Keratinocyte (primary cell): ENCODE measurements at regions not wholly inside any gene's neighbourhood (a gene's known extent, or its start where the extent isn't known, plus 50 kb on each side); places are given as distances from the start of the nearest gene placed in this dataset.
A peak's percentile ranks its signal among the peaks of the same experiment; 100 is the strongest.

Experiments used
- DNase-seq: peaks from one replicate; pipeline ENCODE4 v3.0.0-alpha.2; 2011; ENCODE audit warnings: low read depth, missing footprints, low spot score
- FAIRE-seq: peaks from 2 replicates; lab custom pipeline; 2011; peaks lifted over from hg19 to GRCh38; lab: Jason Lieb, UNC
- H2AFZ ChIP-seq: 2 replicates; pipeline ENCODE4 v1.6.0; 2012; ENCODE audit warnings: low read length, control low read depth, inconsistent platforms; ENCODE audit not compliant: control insufficient read depth
- H3K27ac ChIP-seq: 2 replicates; pipeline ENCODE4 v1.5.1; 2011; ENCODE audit warnings: low read length; ENCODE audit not compliant: control insufficient read depth, insufficient read depth
- H3K27me3 ChIP-seq: 3 replicates; pipeline ENCODE4 v1.6.0; 2011; ENCODE audit warnings: low read length; ENCODE audit not compliant: control insufficient read depth, insufficient read depth; ENCODE audit errors: extremely low read depth
- H3K36me3 ChIP-seq, 2 experiments: 2 replicates in 1 of 2; 3 replicates in 1 of 2; pipeline ENCODE4 v1.5.1; 2011; ENCODE audit warnings: low read length in 2 of 2, mild to moderate bottlenecking in 1 of 2; ENCODE audit not compliant: control insufficient read depth in 2 of 2, insufficient read depth in 2 of 2; ENCODE audit errors: extremely low read depth in 1 of 2
- H3K4me1 ChIP-seq: 3 replicates; pipeline ENCODE4 v1.5.1; 2011; ENCODE audit warnings: low read length; ENCODE audit not compliant: control insufficient read depth, insufficient read depth; ENCODE audit errors: extremely low read depth
- H3K4me2 ChIP-seq: 3 replicates; pipeline ENCODE4 v1.6.0; 2011; ENCODE audit warnings: low read depth, low read length; ENCODE audit not compliant: control insufficient read depth, insufficient read depth; ENCODE audit errors: extremely low read depth
- H3K4me3 ChIP-seq, 3 experiments: fragments of 200-600 bp in 1 of 3; sonication (generic) in 1 of 3; 2 replicates in 2 of 3; 3 replicates in 1 of 3; pipeline ENCODE4 v1.5.1; 2011 to 2016; ENCODE audit warnings: low read length in 3 of 3, mild to moderate bottlenecking in 3 of 3, control low read depth in 2 of 3, inconsistent platforms in 1 of 3, low read depth in 1 of 3, mixed read lengths in 1 of 3, mixed run types in 1 of 3, moderate library complexity in 1 of 3; ENCODE audit not compliant: control insufficient read depth in 2 of 3, insufficient read depth in 2 of 3; ENCODE audit errors: extremely low read depth in 1 of 3
- H3K79me2 ChIP-seq: 2 replicates; pipeline ENCODE4 v1.6.0; 2012; ENCODE audit warnings: low read length; ENCODE audit not compliant: control insufficient read depth, insufficient read depth
- H3K9ac ChIP-seq: 3 replicates; pipeline ENCODE4 v1.6.0; 2011; ENCODE audit warnings: low read length; ENCODE audit not compliant: control insufficient read depth, insufficient read depth; ENCODE audit errors: extremely low read depth
- H3K9me1 ChIP-seq: 3 replicates; pipeline ENCODE4 v1.6.0; 2011; ENCODE audit warnings: low read length; ENCODE audit not compliant: control insufficient read depth, insufficient read depth; ENCODE audit errors: extremely low read depth
- H3K9me3 ChIP-seq: 2 replicates; pipeline ENCODE4 v1.5.1; 2012; ENCODE audit warnings: low read depth, low read length; ENCODE audit not compliant: control insufficient read depth
- H4K20me1 ChIP-seq: 3 replicates; pipeline ENCODE4 v1.6.0; 2011; ENCODE audit warnings: low read length; ENCODE audit not compliant: control insufficient read depth, insufficient read depth; ENCODE audit errors: extremely low read depth
- CTCF ChIP-seq, 3 experiments: IDR thresholded peaks in 1 of 3; conservative IDR thresholded peaks in 1 of 3; optimal IDR thresholded peaks in 1 of 3; 2 replicates in 2 of 3; 3 replicates in 1 of 3; pipeline versions ENCODE3 to v1.5.1; 2011; ENCODE audit warnings: low read length in 3 of 3, mild to moderate bottlenecking in 3 of 3, moderate library complexity in 2 of 3, control low read depth in 1 of 3, inconsistent platforms in 1 of 3; ENCODE audit not compliant: insufficient read depth in 2 of 3; ENCODE audit errors: extremely low read depth in 1 of 3
- EZH2 ChIP-seq: IDR thresholded peaks from one replicate; pipeline ENCODE4 v1.6.1; 2012; ENCODE audit warnings: inconsistent platforms, mild to moderate bottlenecking, low read length, moderate library complexity
- dilution Hi-C: fragments of 300-500 bp; cut with MboI; formaldehyde crosslinking; loops from one replicate; pipeline ENCODE4 v1.7.0; 2020; ENCODE audit warnings: low sequenced_read_pairs; ENCODE audit not compliant: extremely low pct_ligation_motif_present

- Histone ChIP-seq H2AFZ (no peak overlapping the region), H3K36me3 (no peaks in the 10 kb centered on the region), H3K4me3 (no peak overlapping the region), H3K27ac (no peak overlapping the region), H3K9me3 (no peaks in the 10 kb centered on the region), H4K20me1 (no peaks in the 10 kb centered on the region), H3K4me2 (no peak overlapping the region), H3K9me1 (no peaks in the 10 kb centered on the region), H3K4me1 (peaks cover 12% of the 10 kb centered on the region), H3K27me3 (no peaks in the 10 kb centered on the region), H3K9ac (no peak overlapping the region), H3K79me2 (no peaks in the 10 kb centered on the region)
- TF ChIP-seq EZH2 (no peak), CTCF (optimal IDR thresholded peaks at IDR 0.05 in 1 of 3, IDR thresholded peaks at IDR 0.05 in 1 of 3, conservative IDR thresholded peaks at IDR 0.05 in 1 of 3; ENCODE audit: extremely low read depth in 1 of 3, insufficient read depth in 2 of 3, low read length in 3 of 3) (no peak)
- DNase-seq, result no peak
- no peak for FAIRE-seq
- dilution Hi-C loops, result no loop called here
These were observed 86.9 kb downstream of the TFAP2C start for GRCh38 chr20:56715902-56716519.

DNA sequence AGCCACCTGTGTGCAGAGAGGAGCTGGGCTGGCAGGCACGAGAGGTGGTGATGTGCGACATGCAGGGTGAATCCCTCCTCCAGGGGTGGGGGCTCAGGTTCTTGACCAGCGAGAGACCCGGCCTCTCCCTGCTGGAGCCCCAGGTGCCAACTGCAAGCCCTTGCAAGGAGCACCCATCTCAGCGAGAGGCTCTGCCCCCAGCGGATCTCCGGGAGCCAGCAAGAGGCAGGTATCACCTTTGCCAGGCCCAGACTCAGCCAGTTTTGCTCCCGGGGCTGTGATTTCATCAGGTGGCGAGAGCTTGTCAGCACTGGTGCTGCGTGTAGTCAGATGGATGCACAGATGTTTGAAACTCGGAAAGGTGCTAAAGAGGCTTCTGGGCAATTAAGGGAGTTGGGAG lies 87.7 kb downstream of the TFAP2C start:
- dilution Hi-C loops, result no loop called here
- peak; percentile 21 for DNase-seq

More for the DNA sequence above, 87.7 kb downstream of the TFAP2C start:
- Histone ChIP-seq H3K4me1 (peaks cover 12% of the 10 kb centered on the region), H4K20me1 (no peaks in the 10 kb centered on the region), H3K27ac (no peak overlapping the region), H3K36me3 (no peaks in the 10 kb centered on the region), H3K9ac (no peak overlapping the region), H3K4me2 (peak overlapping the region; percentile 49), H2AFZ (peak overlapping the region; percentile 44), H3K79me2 (no peaks in the 10 kb centered on the region), H3K9me1 (no peaks in the 10 kb centered on the region), H3K4me3 (no peak overlapping the region), H3K27me3 (no peaks in the 10 kb centered on the region), H3K9me3 (no peaks in the 10 kb centered on the region)
- peak; percentile 82 for FAIRE-seq
- TF ChIP-seq EZH2, result no peak
- TF ChIP-seq CTCF (optimal IDR thresholded peaks at IDR 0.05 in 1 of 3, IDR thresholded peaks at IDR 0.05 in 1 of 3, conservative IDR thresholded peaks at IDR 0.05 in 1 of 3; ENCODE audit: extremely low read depth in 1 of 3, insufficient read depth in 2 of 3, low read length in 3 of 3), result peak; percentile 62 to 82 (median 70)
